ENCODE measurements at regions not wholly inside any gene's neighbourhood (a gene's known extent, or its start where the extent isn't known, plus 50 kb on each side); places are given as distances from the start of the nearest gene placed in this dataset.

GRCh38 chr5:4142842-4143241 lies 547.2 kb downstream of the IRX1 start:
- DNase-seq, result no peak

- DNase-seq, result no peak
Observed at GRCh38 chr5:4144411-4145007, 548.9 kb downstream of the IRX1 start.

- no peak for DNase-seq
Observed at GRCh38 chr5:4145511-4145910, 549.9 kb downstream of the IRX1 start.

GRCh38 chr5:4148009-4148408 lies 552.4 kb downstream of the IRX1 start:
- no peak for DNase-seq

- DNase-seq, result no peak
Observed at GRCh38 chr5:4150067-4150466, 554.4 kb downstream of the IRX1 start.

GRCh38 chr5:4156153-4156552 lies 560.5 kb downstream of the IRX1 start:
- DNase-seq, result no peak

- no peak for DNase-seq
Observed at GRCh38 chr5:4156889-4157288, 561.3 kb downstream of the IRX1 start.

- no peak for DNase-seq
Observed at GRCh38 chr5:4158750-4159447, 563.3 kb downstream of the IRX1 start.

- DNase-seq, result no peak
Observed at GRCh38 chr5:4159681-4160080, 564.0 kb downstream of the IRX1 start.

GRCh38 chr5:4164167-4164566 lies 568.5 kb downstream of the IRX1 start:
- DNase-seq, result no peak

GRCh38 chr5:4180703-4181102 lies 585.1 kb downstream of the IRX1 start:
- DNase-seq, result no peak

- no peak for DNase-seq
Observed at GRCh38 chr5:4182144-4182543, 586.5 kb downstream of the IRX1 start.

- no peak for DNase-seq
Observed at GRCh38 chr5:4185127-4185526, 589.5 kb downstream of the IRX1 start.

GRCh38 chr5:4188704-4189103 lies 593.1 kb downstream of the IRX1 start:
- DNase-seq, result no peak

GRCh38 chr5:4189317-4189716 lies 593.7 kb downstream of the IRX1 start:
- no peak for DNase-seq

- peak in 1 of 2 donors; percentile 11 for DNase-seq
Observed at GRCh38 chr5:4191041-4191440, 595.4 kb downstream of the IRX1 start.

GRCh38 chr5:4191703-4192102 lies 596.1 kb downstream of the IRX1 start:
- DNase-seq, result no peak

GRCh38 chr5:4192111-4192510 lies 596.5 kb downstream of the IRX1 start:
- no peak for DNase-seq

GRCh38 chr5:4196744-4197143 lies 601.1 kb downstream of the IRX1 start:
- DNase-seq, result no peak

- DNase-seq, result no peak
Observed at GRCh38 chr5:4197151-4197550, 601.5 kb downstream of the IRX1 start.

- DNase-seq, result no peak
Observed at GRCh38 chr5:4198461-4198860, 602.8 kb downstream of the IRX1 start.

- no peak for DNase-seq
Observed at GRCh38 chr5:4199049-4199841, 603.6 kb downstream of the IRX1 start.

GRCh38 chr5:4203146-4203545 lies 607.5 kb downstream of the IRX1 start:
- DNase-seq, result no peak

Data from stimulated activated CD4-positive, alpha-beta T cell treated with anti-CD3 and anti-CD28 coated beads, Interleukin-2, amount 100 ng/mL, for 24 hours (primary cell).